CD4-positive, alpha-beta T cell treated with Interleukin-15 for 4 hours (primary cell): ENCODE measurements at regions not wholly inside any gene's neighbourhood (a gene's known extent, or its start where the extent isn't known, plus 50 kb on each side); places are given as distances from the start of the nearest gene placed in this dataset.

Source experiments
- DNase-seq: peaks from one replicate; pipeline ENCODE4 v3.0.0-alpha.2; 2020; ENCODE audit warnings: low spot score

DNA sequence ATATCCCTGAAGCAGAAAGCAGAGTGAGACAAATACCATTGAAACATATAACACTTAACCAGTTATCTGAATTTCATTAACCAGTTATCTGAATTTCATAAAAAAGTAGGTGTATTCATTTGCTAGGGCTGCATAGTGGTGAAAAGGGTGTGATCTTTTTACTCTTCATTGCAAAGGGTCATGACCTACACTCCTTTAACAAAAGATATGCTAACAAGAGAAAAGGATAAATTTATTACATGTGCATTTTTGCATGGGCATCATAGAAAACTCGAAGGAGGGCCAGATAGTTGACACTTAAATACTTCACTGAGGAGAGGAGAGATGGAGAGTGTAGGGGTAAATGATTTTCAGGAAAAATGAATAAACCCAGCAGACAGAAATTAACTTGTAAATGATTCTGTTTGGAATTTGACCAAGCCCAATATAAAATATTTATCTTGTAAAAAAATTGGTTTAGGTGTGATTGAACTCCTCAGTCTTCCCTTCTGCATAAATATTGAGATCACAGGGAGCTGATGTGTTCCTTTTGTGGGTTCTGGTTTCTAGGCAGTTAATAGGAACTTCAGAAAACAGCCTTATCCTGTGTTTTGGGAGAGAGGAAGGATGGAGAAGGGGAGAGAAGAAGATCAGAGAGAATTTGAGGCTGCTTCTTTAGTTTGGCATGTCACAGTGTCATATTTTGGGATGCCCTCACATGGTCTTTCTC, 372.5 kb upstream of the SYT4 start:
- no peak for DNase-seq

DNA sequence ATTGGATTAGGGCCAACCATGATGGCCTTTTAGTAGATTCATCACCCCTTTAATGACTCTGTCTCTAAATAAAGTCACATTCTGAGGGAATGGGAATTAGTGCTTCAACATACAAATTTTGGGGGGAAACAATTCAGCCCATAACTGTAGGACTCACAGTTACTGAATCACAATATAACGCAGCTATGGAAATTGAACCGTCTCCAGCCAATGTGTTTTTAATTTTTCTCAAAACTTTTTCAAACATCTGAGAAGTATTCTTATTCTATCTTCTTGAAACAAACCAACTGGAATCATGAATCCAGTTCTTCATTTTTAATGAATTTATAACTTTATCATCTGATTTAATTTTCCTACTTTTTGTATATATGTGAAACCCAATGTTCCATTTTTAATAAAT, 373.1 kb upstream of the SYT4 start:
- DNase-seq: no peak

DNA sequence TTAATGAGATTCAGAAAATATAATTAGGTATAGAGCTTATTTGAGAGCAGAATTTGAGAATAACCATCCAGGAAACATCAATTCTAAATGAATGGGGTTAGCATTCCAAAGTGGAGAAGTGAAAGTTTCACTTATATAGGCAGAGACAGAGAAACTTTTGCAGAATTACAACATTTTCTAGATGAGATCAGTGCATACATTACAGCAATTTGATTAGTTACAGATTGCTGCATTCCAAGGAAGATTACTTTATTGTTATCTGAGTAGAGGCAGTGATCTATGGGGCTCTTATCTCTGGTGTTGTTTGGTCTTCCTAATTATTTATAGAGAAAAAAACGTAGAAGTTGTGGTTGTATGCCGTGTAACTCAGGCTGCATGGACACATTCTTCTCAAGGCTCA, 373.8 kb upstream of the SYT4 start:
- no peak for DNase-seq

DNA sequence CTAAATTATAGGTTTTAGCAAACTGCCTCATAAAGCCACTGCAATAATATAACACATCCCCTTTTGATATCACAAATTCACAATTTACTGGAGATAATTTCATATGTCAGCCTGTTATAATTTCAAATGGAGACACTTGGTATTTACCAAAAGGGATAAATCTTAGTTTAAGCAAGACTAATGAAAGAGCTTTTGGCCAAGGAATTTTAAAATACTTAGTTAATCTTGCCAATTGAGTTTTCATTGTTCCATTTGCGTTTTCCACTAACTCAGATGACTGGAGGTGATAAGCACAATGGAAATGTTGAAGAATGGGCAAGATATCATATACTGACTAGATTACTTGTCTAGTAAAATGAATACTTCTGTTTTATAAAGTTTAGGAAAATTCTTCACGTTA, 379.3 kb upstream of the SYT4 start:
- no peak for DNase-seq

DNA sequence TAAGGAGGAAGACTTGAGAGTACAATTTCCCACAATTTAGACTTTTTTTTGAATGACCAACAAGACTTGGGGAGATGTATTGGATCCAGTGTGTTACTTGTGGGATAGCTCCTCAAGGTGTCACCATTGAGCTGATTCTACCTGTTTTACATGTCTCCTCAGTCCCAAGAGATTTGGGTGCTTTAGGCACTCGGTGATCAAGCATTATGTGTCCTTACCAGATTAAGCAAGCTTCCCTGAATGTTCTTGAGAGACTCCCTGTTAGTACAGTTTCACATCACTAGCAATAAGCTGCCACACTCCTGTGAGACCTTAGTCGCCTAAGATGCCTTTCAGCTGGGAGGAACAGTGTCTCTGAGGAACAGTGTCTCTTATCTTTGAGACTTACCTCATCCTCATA, 384.3 kb upstream of the SYT4 start:
- DNase-seq: no peak

DNA sequence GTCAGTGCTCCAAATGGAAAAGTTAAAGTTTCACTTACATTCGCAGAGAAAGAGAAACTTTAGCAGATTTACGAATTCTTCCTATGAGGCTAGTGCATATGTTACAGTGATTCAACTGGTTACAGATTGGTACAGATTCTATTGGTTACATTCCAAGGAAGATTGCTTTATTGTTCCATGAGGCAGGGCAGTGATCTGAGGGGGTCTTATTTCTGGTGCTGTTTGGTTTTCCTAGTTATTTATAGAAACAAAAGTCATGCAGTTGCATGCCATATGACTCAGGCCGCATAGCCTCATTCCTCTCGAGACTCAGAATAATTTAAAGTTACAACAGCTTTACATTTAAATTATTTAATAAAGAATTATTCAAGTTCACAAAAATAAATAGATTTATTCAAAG, 385.4 kb upstream of the SYT4 start:
- no peak for DNase-seq

DNA sequence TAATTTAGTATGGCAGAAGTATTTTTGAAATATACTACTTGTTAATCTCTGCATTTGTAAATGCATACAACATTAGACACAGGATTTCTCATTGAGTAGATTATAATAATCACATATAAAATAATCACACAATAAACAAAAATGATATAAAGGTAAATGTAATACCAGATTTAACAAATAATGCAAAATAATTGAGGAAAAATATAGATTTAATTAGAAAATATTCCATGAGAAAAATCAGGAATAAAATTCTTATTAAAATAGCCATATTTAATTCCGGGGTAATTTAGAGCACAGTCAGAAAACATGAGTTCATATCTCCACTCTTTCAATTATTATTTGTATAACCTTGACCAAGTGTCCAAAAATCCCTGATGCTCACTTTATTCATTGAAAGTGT, 385.9 kb upstream of the SYT4 start:
- DNase-seq: no peak

DNA sequence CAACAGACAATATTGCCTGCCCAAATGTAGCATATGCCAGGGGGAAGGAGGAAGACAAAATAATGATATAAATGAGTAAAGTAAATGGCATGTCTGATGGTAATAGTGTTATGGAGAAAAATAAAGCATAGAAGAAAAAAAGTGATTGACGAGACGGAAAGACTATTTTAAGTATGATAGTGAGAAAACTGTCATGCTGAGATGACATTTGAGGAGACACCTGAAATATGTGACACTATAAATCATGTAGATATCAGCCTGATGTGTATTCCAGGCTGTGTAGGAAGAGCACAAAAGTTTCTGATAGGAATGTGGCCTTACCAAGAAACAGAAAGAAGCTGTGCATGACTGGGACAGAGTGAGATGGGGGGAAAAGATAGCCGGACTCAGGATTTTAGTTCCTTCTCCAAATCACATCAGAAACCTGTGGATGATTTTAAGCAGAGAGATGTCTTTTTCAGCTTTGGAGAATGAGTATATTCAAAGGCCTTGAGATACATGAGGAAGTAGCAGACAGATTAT, 387.3 kb upstream of the SYT4 start:
- DNase-seq: no peak

DNA sequence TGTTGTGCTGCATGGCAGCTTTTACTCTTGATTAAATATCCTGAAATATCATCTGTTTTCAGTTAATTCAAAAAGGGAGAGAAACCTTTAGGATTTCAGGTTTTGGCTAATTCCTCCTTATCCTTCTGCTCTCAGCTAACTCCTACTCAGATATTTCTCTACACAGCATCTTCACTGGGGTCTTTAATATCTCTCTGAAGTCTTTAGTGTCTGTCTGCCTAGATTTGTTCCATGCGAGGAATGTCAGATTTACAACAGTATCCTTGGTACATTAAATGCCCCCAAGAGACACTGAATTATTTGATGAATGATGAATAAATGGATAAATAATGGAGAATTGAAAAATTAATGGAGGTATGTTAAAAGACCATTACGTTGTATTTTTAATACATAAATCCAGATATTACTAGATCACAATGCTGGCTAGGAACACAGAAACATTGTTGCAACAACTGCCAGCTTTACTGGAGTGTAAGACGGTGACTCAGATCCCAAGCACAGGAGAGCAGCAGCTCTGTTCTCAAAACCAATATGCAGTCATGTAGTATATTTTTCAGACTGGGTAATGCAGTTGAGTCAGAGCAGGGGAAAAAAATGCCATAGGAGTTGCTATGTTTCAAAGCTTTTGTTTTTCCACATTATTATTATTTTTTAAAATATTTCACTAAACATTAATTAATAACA, 388.0 kb upstream of the SYT4 start:
- no peak for DNase-seq

DNA sequence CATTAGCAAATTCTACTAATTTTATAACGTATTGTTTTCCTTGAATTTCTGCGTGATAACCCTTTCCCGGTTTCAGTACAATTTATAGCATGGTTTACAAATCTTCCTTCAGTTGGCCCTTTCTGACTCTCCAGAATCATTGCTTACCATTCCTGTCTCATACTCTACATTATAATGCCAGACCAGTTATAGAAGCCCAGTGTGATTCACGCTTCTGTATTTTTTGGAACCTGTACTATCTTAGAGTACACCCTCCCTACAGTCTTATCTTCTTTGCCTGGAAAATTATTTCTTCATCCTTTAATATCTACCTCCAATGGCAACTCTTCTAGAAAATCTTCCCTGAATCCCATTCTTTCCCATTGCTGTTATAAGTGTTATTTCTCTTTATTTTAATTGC, 391.6 kb upstream of the SYT4 start:
- no peak for DNase-seq

DNA sequence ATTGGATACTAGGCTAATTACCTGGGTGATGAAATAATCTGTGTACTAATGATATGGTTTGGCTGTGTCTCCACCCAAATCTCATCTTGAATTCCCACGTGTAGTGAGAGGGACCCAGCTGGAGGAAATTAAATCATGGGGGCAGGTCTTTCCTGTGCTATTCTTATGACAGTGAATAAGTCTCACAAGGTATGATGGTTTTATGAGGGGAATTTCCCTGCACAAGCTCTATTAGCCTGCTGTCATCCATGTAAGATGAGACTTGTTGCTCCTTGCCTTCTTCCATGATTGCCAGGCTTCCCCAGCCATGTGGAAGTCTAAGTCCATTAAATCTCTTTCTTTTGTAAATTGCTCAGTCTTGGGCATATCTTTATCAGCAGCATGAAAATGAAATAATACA, 394.1 kb upstream of the SYT4 start:
- DNase-seq: no peak

DNA sequence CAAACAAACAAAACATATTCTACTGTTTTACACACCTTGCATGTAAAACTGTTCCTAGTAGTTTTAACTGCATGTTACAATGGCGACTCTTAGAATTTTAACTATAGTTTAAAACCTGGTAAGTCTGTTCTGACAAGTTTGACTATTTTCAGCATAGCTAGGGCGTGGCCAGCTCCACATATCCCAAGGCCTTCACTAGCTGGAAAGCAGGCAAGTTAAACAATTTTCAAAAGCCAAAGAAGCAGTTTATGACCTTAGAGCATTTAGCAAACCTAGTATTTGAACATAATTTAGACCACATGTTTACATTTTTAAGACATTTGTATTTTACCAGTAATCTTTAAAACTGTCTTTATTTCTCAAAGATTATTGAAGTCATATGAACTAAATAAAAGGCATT, 402.8 kb upstream of the SYT4 start:
- no peak for DNase-seq

DNA sequence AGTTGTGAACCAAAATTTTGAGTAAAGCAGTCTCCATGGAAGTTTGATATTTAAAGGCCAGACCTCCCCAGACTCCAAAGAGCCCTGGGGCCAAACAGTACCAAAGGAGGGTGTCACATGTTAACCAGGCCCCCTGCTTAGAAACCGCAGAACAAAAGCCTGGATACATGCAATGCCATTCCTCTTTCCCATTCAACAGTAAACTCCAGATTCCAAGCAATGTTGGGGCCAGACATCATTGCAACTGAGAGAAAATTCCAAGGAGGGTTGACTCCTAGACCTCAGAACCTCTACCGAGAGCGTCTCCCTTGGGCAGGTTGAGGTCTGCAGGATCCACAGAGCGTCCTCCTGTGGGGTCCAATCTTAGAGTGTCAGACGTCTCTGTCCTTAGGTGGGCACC, 404.4 kb upstream of the SYT4 start:
- no peak for DNase-seq

DNA sequence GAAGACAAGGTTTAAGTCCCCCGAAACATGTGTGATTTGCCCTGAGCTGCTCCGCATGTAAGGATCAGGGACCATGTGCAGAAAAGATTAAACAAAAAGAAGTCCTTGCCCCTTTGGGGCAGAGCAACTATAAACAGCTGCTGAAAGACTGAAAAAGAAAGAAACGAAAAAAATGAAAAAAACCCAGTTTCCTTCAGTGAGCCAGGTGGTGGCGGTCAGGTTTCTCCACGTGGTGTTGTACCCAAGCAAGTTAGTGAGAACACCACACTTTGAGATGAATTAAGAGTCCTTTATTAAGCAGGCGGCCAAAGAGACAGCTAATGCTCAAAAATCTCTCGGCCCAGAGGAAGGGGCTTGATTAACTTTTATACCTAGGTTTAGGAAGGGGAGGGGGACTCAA, 404.9 kb upstream of the SYT4 start:
- DNase-seq: no peak

DNA sequence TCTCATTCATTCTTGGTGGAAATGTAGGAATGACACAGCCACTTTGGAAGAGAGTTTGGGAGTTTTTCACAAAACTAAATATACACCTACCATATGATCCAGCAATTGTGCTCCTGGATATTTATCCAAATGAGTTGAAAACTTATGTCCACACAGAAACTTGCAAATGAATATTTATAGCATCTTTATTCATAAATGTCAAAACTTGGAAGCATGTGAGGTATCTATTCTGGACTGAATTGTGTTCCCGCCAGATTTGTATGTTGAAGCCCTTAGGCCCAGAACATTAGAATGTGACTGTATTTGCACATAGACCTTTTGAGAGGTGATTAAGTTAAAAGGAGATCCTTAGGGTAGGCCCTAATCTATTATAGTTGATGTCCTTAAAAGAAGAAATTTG, 409.4 kb upstream of the SYT4 start:
- DNase-seq: no peak

DNA sequence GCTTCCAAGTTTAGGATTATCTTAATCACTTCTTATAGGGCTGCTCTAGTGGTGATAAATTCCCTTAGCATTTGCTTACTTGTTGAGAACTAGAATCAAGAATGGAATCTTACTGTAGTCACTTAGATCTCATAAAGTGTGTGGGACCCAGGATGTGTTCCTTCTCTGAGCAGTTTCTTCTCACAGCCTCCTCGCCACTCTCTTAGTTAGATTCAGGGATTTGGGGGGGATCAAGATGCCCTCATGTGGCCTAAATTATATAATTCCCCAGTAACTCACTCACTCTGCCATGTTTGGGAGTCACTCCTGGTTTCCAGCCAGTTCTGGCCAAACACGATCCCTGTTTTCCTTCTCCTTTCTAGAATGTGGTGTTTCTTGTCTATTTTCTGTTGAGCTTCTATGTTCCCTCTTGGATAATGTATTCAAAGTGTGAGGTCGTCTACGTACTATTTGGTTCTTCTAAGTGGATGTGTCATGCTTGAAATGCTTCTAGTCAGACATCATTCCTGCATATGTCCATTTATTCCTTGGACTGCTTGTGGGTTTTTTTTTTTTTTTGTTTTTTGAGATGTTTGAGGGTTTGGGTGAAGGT, 414.9 kb upstream of the SYT4 start:
- DNase-seq: no peak

DNA sequence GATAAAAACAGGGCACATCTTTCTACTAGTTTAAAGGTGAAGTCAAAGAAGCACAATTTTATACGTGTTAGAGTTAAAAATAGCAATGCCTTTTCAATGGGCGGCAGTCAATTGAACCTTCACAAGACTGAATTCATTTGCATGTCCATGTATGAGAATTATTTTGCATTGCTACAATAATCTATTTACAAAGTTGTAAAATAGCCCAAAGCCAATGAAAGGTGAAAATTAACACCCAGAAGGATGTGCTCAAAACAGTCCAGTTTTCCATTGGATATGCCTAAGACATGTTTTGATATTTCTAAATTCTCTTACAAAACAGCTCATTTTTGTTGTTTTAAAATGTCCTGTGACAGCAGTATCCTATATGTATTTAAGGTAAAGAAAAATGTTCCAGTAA, 425.1 kb upstream of the SYT4 start:
- DNase-seq: no peak

DNA sequence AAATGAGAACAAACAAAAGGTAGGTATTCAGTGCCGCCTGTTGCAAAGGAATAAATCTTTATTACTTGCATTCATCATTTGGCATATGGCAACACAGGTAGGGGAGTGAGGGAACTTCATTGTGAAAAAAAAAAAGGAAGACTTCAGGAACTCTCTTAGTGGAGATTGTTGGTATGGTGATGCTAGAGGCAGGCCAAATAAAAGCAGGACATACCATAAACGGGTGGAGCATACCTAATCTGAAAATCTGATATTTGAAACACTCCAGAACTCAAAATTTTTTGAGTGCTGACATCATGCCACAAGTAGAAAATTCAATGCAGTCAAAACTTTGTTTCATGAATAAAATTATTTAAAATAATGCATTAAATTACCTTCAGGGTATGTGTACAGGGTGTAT, 425.8 kb upstream of the SYT4 start:
- DNase-seq: no peak

DNA sequence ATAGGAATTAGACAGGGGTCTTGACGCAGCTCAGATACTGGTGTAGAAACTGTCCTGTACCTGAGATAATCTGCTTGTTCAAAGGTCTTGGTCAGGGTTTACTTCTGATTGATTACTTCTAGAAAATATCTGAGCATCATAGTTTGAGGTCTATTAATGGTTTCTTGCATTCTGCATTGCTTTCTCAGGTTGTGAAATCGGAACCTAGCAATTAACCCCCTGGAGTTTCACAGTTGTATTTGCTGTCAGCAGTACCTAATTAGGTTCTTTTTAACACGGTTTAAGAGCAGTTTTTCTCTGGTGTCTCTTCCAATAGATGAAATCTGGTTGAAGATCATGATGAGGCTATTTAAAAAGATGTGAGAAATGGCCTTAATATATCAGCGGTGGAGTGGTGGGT, 428.6 kb upstream of the SYT4 start:
- DNase-seq: no peak

DNA sequence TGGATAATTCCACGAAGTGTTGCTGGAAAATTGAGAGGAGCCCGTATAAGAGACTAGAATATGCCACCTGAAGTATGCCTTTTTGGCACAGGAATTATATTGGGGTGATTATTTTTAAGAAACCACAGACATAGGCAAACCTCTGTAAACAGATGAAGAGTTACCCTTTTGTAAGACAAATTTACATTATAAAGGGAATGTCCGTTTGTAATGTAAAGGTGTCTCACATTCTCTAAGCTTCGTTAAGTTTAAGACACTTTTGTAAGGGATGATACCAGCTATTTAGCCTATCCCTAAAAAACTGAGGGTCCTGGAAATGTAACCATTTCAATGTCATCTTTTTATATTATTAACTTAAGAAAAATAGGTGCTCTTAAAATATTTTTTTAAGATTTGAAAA, 432.8 kb upstream of the SYT4 start:
- no peak for DNase-seq

DNA sequence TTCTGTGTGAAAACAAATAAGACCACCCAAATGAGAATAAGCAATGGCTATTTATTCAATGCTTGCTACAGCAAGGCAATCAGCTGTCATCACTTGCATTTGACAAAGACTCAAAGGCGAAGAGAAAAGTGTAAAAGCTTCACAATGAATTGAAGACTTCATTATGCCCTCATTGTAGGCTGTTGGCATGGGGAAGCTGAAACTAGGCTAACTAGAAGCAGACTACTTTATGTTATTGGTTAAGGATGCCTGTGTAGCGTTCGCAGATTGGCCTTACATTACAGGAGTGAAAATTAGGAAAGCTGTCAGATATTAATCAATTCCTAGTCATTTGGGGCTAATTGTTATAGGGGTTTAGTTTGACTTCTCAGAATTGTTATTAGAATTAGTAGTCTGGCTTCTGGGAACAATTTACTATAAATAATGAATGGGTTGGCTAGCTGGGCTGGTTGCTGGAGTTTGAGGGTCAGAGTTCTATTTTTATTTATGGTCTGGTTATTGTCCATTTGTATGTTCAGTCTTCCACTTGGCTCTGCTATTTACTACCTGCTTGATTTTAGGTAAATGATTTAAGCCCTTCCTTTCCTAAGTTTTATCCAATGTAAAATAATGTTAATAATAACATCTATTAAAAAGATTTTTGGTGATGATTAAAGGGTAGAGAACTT, 437.2 kb upstream of the SYT4 start:
- no peak for DNase-seq

DNA sequence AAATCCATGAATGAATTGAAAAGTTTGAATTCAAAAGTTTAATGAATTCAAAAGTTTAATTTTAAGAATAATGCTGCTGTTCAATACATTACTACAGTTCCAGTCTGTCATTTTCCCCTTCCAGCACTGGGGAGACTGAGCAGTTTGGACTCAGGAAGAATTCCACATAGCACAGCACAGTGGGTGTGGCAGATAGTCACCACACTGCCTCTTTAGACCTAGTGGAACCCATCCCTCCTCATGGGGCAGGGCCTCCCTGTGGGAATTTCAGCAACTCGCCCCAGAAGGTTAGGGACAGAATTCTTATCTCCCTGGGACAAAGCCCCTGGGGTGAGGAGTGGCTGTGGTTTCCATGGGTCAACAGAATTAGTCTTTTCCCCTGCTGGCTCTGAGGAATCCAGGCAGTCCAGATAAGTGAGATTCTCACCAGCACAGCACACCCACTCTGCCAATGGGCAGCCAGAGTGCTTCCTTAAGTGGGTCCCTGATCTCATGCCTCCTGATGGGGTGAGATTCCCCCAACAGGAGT, 442.0 kb upstream of the SYT4 start:
- DNase-seq: no peak

DNA sequence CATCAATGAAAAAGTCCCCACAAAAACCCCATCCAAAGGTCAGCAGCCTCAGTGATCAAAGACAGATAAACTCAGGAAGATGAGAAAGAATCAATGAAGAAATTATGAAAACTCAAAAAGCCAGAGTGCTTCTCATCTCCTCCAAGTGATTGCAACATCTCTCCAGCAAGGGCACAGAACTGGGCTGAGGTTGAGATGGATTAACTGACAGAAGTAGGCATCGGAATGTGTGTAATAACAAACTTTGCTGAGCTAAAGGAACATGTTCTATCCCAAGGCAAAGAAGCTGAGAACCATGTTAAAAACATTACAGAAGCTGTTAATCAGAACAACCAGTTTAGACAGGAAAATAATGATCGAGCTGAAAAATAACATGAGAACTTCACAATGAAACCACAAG, 442.8 kb upstream of the SYT4 start:
- DNase-seq: no peak
